Body of pancreas (tissue), 4 donors: ENCODE measurements at regions not wholly inside any gene's neighbourhood (a gene's known extent, or its start where the extent isn't known, plus 50 kb on each side); places are given as distances from the start of the nearest gene placed in this dataset.
A peak's percentile ranks its signal among the peaks of the same experiment; 100 is the strongest.
"Not testable (repeated sequence)": the region's sequence is repeated elsewhere in the genome, so short reads cannot be mapped to it uniquely, and the experiment has no call there.

Experiments
- ATAC-seq: fragments of 150-250 bp; one replicate; pipeline ENCODE4 v1.9.1; 2016
- DNase-seq, 4 donors: peaks; one replicate each; pipeline ENCODE4 v3.0.0-alpha.2; 2019
- H3K27ac ChIP-seq, 4 donors: fragments of 200-600 bp; sonication (generic); 1 replicate in 3 of 4; 2 replicates in 1 of 4; pipeline versions ENCODE4 v1.5.1 to v1.6.1; 2016 to 2019; ENCODE audit warnings: mild to moderate bottlenecking in 1 of 4, mixed read lengths in 1 of 4, moderate library complexity in 1 of 4
- H3K27me3 ChIP-seq, 2 donors: fragments of 200-600 bp; sonication (generic); one replicate each; pipeline ENCODE4 v1.6.0; 2016; ENCODE audit warnings: mild to moderate bottlenecking in 1 of 2
- H3K36me3 ChIP-seq, 2 donors: fragments of 200-600 bp; sonication (generic); replicated peaks in 1 of 2; 2 replicates each; pipeline ENCODE4 v1.5.1; 2016; ENCODE audit warnings: low read depth in 2 of 2; ENCODE audit not compliant: insufficient read depth in 1 of 2
- H3K4me1 ChIP-seq: fragments of 200-600 bp; sonication (generic); one replicate; pipeline ENCODE4 v1.6.0; 2016
- H3K4me3 ChIP-seq, 2 donors: fragments of 200-600 bp; sonication (generic); 1 replicate in 1 of 2; 2 replicates in 1 of 2; pipeline ENCODE4 v1.5.1; 2016 to 2019
- H3K9me3 ChIP-seq, 3 donors: fragments of 200-600 bp; sonication (generic); 1 replicate in 2 of 3; 2 replicates in 1 of 3; pipeline ENCODE4 v1.5.1; 2016
- CTCF ChIP-seq, 7 experiments: fragments of 450-650 bp in 4 of 7; fragments of 200-600 bp in 3 of 7; sonication (generic) in 3 of 7; IDR thresholded peaks; one replicate each; pipeline ENCODE4 v1.5.1; 2016 to 2019; ENCODE audit warnings: antibody characterized with exemption in 7 of 7
- POLR2A ChIP-seq, 3 donors: fragments of 450-650 bp; IDR thresholded peaks; one replicate each; pipeline ENCODE4 v1.6.1; 2016; ENCODE audit warnings: antibody characterized with exemption in 3 of 3, mild to moderate bottlenecking in 2 of 3
- WGBS, 2 donors: methylation state at CpG; one replicate each; pipeline ENCODE4 v1.1.5; 2017; 5-methylcytosine and 5-hydroxymethylcytosine counted together
- intact Hi-C: fragments of 100-400 bp; cut with DNase I; formaldehyde crosslinking; loops from one replicate; pipeline ENCODE4 v1.15.1; 2023

- WGBS, 2 donors, result 60 to 71% methylated on average over 1 to 5 of the region's 29 CpGs
- DNase-seq, H3K27ac ChIP-seq, ATAC-seq, H3K36me3 ChIP-seq, H3K27me3 ChIP-seq, intact Hi-C loops, H3K9me3 ChIP-seq, H3K4me1 ChIP-seq, H3K4me3 ChIP-seq: not testable (repeated sequence)
Measured at GRCh38 chrX:63192366-63193041, 158.6 kb downstream of the SPIN4 start.

GRCh38 chrX:63186137-63186536 is 165.0 kb downstream of the SPIN4 start:
- intact Hi-C loops, result no loop called here
- no peaks in the 10 kb centered on the region for H3K4me1 ChIP-seq
- no peaks in the 10 kb centered on the region for H3K27me3 ChIP-seq
- ATAC-seq (no peak), DNase-seq (peak in 1 of 4 donors; percentile 6)
- H3K4me3 ChIP-seq, result no peak overlapping the region
- H3K9me3 ChIP-seq, result no peaks in the 10 kb centered on the region
- H3K27ac ChIP-seq, result no peak overlapping the region
- no peaks in the 10 kb centered on the region for H3K36me3 ChIP-seq
- WGBS, 2 donors, result 58 to 67% methylated on average over 1 of the region's 1 CpG
- no peak for TF ChIP-seq POLR2A (IDR thresholded peaks at IDR 0.05)
- TF ChIP-seq CTCF (IDR thresholded peaks at IDR 0.05), result no peak

GRCh38 chrX:63179852-63180251 is 171.3 kb downstream of the SPIN4 start:
- H3K36me3 ChIP-seq, ATAC-seq, intact Hi-C loops, H3K4me3 ChIP-seq, H3K9me3 ChIP-seq, H3K27ac ChIP-seq, H3K27me3 ChIP-seq, H3K4me1 ChIP-seq, DNase-seq: not testable (repeated sequence)
- no CpG with 5 or more reads among the region's 3 CpGs for WGBS, 2 donors

- H3K4me3 ChIP-seq, H3K27me3 ChIP-seq, intact Hi-C loops, H3K9me3 ChIP-seq, H3K4me1 ChIP-seq, ATAC-seq, H3K36me3 ChIP-seq, H3K27ac ChIP-seq, DNase-seq: not testable (repeated sequence)
- no CpG with 5 or more reads among the region's 4 CpGs for WGBS, 2 donors
Measured at GRCh38 chrX:63176578-63176977, 174.6 kb downstream of the SPIN4 start.

- H3K4me1 ChIP-seq, H3K27me3 ChIP-seq, H3K27ac ChIP-seq, intact Hi-C loops, H3K36me3 ChIP-seq, H3K9me3 ChIP-seq, DNase-seq, H3K4me3 ChIP-seq: not testable (repeated sequence)
- peak; percentile 77 for ATAC-seq
- no CpG with 5 or more reads among the region's 8 CpGs for WGBS, 2 donors
Measured at GRCh38 chrX:63173841-63174718, 177.1 kb downstream of the SPIN4 start.

GRCh38 chrX:63169416-63169815 is 181.7 kb downstream of the SPIN4 start:
- WGBS, 2 donors, result no CpG with 5 or more reads among the region's 4 CpGs
- H3K27me3 ChIP-seq, intact Hi-C loops, H3K4me3 ChIP-seq, H3K4me1 ChIP-seq, H3K36me3 ChIP-seq, H3K9me3 ChIP-seq, H3K27ac ChIP-seq, ATAC-seq, DNase-seq: not testable (repeated sequence)

GRCh38 chrX:63168949-63169348 is 182.2 kb downstream of the SPIN4 start:
- H3K9me3 ChIP-seq, H3K4me1 ChIP-seq, H3K27ac ChIP-seq, DNase-seq, ATAC-seq, intact Hi-C loops, H3K27me3 ChIP-seq, H3K36me3 ChIP-seq, H3K4me3 ChIP-seq: not testable (repeated sequence)
- WGBS, 2 donors, result no CpG with 5 or more reads among the region's 1 CpG

- H3K9me3 ChIP-seq, intact Hi-C loops, H3K27me3 ChIP-seq, DNase-seq, ATAC-seq, H3K4me3 ChIP-seq, H3K27ac ChIP-seq, H3K36me3 ChIP-seq, H3K4me1 ChIP-seq: not testable (repeated sequence)
- WGBS, 2 donors, result no CpG with 5 or more reads among the region's 1 CpG
Measured at GRCh38 chrX:63167002-63167401, 184.1 kb downstream of the SPIN4 start.

- intact Hi-C loops, H3K27me3 ChIP-seq, ATAC-seq, H3K27ac ChIP-seq, DNase-seq, H3K9me3 ChIP-seq, H3K36me3 ChIP-seq, H3K4me3 ChIP-seq, H3K4me1 ChIP-seq: not testable (repeated sequence)
- WGBS, 2 donors, result no CpG with 5 or more reads among the region's 1 CpG
Measured at GRCh38 chrX:63160994-63161393, 190.1 kb downstream of the SPIN4 start.

- no CpG with 5 or more reads among the region's 1 CpG for WGBS, 2 donors
- ATAC-seq, H3K4me3 ChIP-seq, H3K36me3 ChIP-seq, H3K27me3 ChIP-seq, H3K27ac ChIP-seq, H3K9me3 ChIP-seq, H3K4me1 ChIP-seq, intact Hi-C loops, DNase-seq: not testable (repeated sequence)
Measured at GRCh38 chrX:63160340-63160739, 190.8 kb downstream of the SPIN4 start.

- H3K4me1 ChIP-seq, H3K27me3 ChIP-seq, H3K4me3 ChIP-seq, intact Hi-C loops, ATAC-seq, H3K36me3 ChIP-seq, H3K9me3 ChIP-seq, DNase-seq, H3K27ac ChIP-seq: not testable (repeated sequence)
- WGBS, 2 donors, result no CpG with 5 or more reads among the region's 10 CpGs
Measured at GRCh38 chrX:63145526-63145925, 205.6 kb downstream of the SPIN4 start.
